Stimulated activated naive B cell treated with anti-CD40 and anti-IgM and Interleukin-4, amounts not matched to agents 10 μg/mL and 1 μg/mL and 100 μg/mL, for 72 hours (primary cell): ENCODE measurements at regions not wholly inside any gene's neighbourhood (a gene's known extent, or its start where the extent isn't known, plus 50 kb on each side); places are given as distances from the start of the nearest gene placed in this dataset.
A peak's percentile ranks its signal among the peaks of the same experiment; 100 is the strongest.

Experiments
- ATAC-seq, 2 donors: fragments of 150-1000 bp; cut with Tn5 transposase; replicated peaks; 2 replicates each; pipeline ENCODE4 v1.10.0; 2021; ENCODE audit warnings: moderate library complexity in 1 of 2
- DNase-seq: peaks from one replicate; pipeline ENCODE4 v3.0.0; 2021
- H3K27ac Mint-ChIP-seq: one replicate; pipeline ENCODE4 v1.8.0; 2022; ENCODE audit warnings: mild to moderate bottlenecking, mixed read lengths
- H3K27me3 Mint-ChIP-seq, 2 donors: one replicate each; pipeline ENCODE4 v1.8.0; 2022; ENCODE audit warnings: mixed read lengths in 2 of 2
- H3K36me3 Mint-ChIP-seq, 2 donors: one replicate each; pipeline ENCODE4 v1.8.0; 2022; ENCODE audit warnings: mixed read lengths in 2 of 2, mild to moderate bottlenecking in 1 of 2
- H3K4me1 Mint-ChIP-seq, 2 donors: one replicate each; pipeline ENCODE4 v1.8.0; 2022; ENCODE audit warnings: mixed read lengths in 2 of 2, mild to moderate bottlenecking in 1 of 2
- H3K4me3 Mint-ChIP-seq, 2 donors: one replicate each; pipeline ENCODE4 v1.8.0; 2022; ENCODE audit warnings: mild to moderate bottlenecking in 2 of 2, mixed read lengths in 2 of 2, moderate library complexity in 1 of 2
- H3K9me3 Mint-ChIP-seq, 2 donors: one replicate each; pipeline ENCODE4 v1.8.0; 2022; ENCODE audit warnings: mixed read lengths in 2 of 2, mild to moderate bottlenecking in 1 of 2

- DNase-seq (no peak), ATAC-seq (no peak)
- Mint-ChIP-seq H3K36me3 (no peaks in the 10 kb centered on the region), H3K27me3 (peaks cover 0 to 5% of the 10 kb centered on the region in 2 donors), H3K27ac (no peak overlapping the region), H3K4me3 (no peak overlapping the region), H3K4me1 (peaks cover 17 to 30% of the 10 kb centered on the region in 2 donors), H3K9me3 (no peaks in the 10 kb centered on the region)
Observed at GRCh38 chr4:80129785-80130184, 56.8 kb upstream of the ANTXR2 start.

DNA sequence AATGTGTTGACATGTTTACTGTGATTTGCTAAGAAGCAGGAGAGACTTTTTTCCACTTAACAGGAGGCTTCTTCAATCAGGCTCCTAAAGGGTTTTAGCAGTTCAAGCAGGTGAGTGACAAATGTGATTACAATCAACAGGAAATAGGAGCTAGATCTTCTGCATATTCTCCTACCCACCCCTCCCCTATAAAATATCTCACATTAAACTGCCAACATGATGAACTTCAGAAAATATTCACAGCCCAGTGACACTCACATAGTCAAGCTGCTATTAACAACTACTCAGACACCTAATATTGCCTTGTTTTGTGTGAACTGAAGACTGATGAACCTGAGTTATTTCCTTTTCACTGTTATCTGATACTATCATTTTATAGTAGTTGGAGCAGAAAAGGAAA lies 55.9 kb upstream of the ANTXR2 start:
- H3K9me3 Mint-ChIP-seq = no peaks in the 10 kb centered on the region
- H3K27ac Mint-ChIP-seq = no peak overlapping the region
- ATAC-seq (no peak), DNase-seq (no peak)
- H3K4me3 Mint-ChIP-seq = no peak overlapping the region
- no peaks in the 10 kb centered on the region for H3K36me3 Mint-ChIP-seq
- H3K27me3 Mint-ChIP-seq = peaks cover 0 to 5% of the 10 kb centered on the region in 2 donors
- peaks cover 17 to 33% of the 10 kb centered on the region in 2 donors for H3K4me1 Mint-ChIP-seq

GRCh38 chr4:80127870-80128419 lies 54.9 kb upstream of the ANTXR2 start:
- H3K4me1 Mint-ChIP-seq = peaks cover 17 to 33% of the 10 kb centered on the region in 2 donors
- ATAC-seq = no peak
- H3K27ac Mint-ChIP-seq = no peak overlapping the region
- no peak overlapping the region for H3K4me3 Mint-ChIP-seq
- H3K36me3 Mint-ChIP-seq = no peaks in the 10 kb centered on the region
- H3K27me3 Mint-ChIP-seq = peaks cover 0 to 5% of the 10 kb centered on the region in 2 donors
- DNase-seq = no peak
- H3K9me3 Mint-ChIP-seq = no peaks in the 10 kb centered on the region

DNA sequence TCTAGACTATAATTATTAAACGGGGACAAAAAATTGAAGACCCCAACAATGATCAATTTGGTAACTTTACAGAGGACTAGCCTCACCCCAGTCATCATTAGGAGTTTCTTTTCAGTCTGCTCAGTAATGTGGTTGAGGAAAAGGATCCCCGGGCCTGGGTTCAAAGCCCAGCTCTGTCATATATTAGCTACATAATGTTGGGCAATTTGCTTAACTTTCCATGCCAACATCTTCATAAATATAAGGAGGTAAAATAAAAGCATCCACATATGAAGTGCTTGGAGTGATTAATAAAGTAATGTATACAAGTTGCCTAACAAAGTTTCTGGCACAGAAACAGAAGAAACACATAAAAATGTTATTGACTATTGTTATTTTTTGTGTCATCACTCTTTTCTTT lies 53.4 kb upstream of the ANTXR2 start:
- ATAC-seq = no peak
- H3K27ac Mint-ChIP-seq = no peak overlapping the region
- H3K9me3 Mint-ChIP-seq = no peaks in the 10 kb centered on the region
- no peak overlapping the region for H3K4me3 Mint-ChIP-seq
- no peaks in the 10 kb centered on the region for H3K27me3 Mint-ChIP-seq
- H3K36me3 Mint-ChIP-seq = no peaks in the 10 kb centered on the region
- H3K4me1 Mint-ChIP-seq = peaks cover 17 to 33% of the 10 kb centered on the region in 2 donors
- DNase-seq = no peak

GRCh38 chr4:80125252-80126177 lies 52.5 kb upstream of the ANTXR2 start:
- Mint-ChIP-seq H3K4me1 (peaks cover 19 to 33% of the 10 kb centered on the region in 2 donors), H3K36me3 (no peaks in the 10 kb centered on the region), H3K9me3 (no peaks in the 10 kb centered on the region), H3K4me3 (no peak overlapping the region), H3K27ac (no peak overlapping the region), H3K27me3 (no peaks in the 10 kb centered on the region)
- peak; percentile 77 to 86 for ATAC-seq
- no peak for DNase-seq

- no peak for DNase-seq
- Mint-ChIP-seq H3K27ac (no peak overlapping the region), H3K4me1 (peaks cover 19 to 33% of the 10 kb centered on the region in 2 donors)
Observed at GRCh38 chr4:80124246-80125211, 51.5 kb upstream of the ANTXR2 start.

More at GRCh38 chr4:80124246-80125211, 51.5 kb upstream of the ANTXR2 start:
- Mint-ChIP-seq H3K9me3 (no peaks in the 10 kb centered on the region), H3K27me3 (no peaks in the 10 kb centered on the region), H3K36me3 (no peaks in the 10 kb centered on the region), H3K4me3 (no peak overlapping the region)
- ATAC-seq = no peak
